Keratinocyte (primary cell): ENCODE measurements at regions not wholly inside any gene's neighbourhood (a gene's known extent, or its start where the extent isn't known, plus 50 kb on each side); places are given as distances from the start of the nearest gene placed in this dataset.

Experiments
- DNase-seq: peaks from one replicate; pipeline ENCODE4 v3.0.0-alpha.2; 2011; ENCODE audit warnings: low read depth, missing footprints, low spot score
- FAIRE-seq: peaks from 2 replicates; lab custom pipeline; 2011; peaks lifted over from hg19 to GRCh38; lab: Jason Lieb, UNC
- H2AFZ ChIP-seq: 2 replicates; pipeline ENCODE4 v1.6.0; 2012; ENCODE audit warnings: low read length, control low read depth, inconsistent platforms; ENCODE audit not compliant: control insufficient read depth
- H3K27ac ChIP-seq: 2 replicates; pipeline ENCODE4 v1.5.1; 2011; ENCODE audit warnings: low read length; ENCODE audit not compliant: control insufficient read depth, insufficient read depth
- H3K27me3 ChIP-seq: 3 replicates; pipeline ENCODE4 v1.6.0; 2011; ENCODE audit warnings: low read length; ENCODE audit not compliant: control insufficient read depth, insufficient read depth; ENCODE audit errors: extremely low read depth
- H3K36me3 ChIP-seq, 2 experiments: 2 replicates in 1 of 2; 3 replicates in 1 of 2; pipeline ENCODE4 v1.5.1; 2011; ENCODE audit warnings: low read length in 2 of 2, mild to moderate bottlenecking in 1 of 2; ENCODE audit not compliant: control insufficient read depth in 2 of 2, insufficient read depth in 2 of 2; ENCODE audit errors: extremely low read depth in 1 of 2
- H3K4me1 ChIP-seq: 3 replicates; pipeline ENCODE4 v1.5.1; 2011; ENCODE audit warnings: low read length; ENCODE audit not compliant: control insufficient read depth, insufficient read depth; ENCODE audit errors: extremely low read depth
- H3K4me2 ChIP-seq: 3 replicates; pipeline ENCODE4 v1.6.0; 2011; ENCODE audit warnings: low read depth, low read length; ENCODE audit not compliant: control insufficient read depth, insufficient read depth; ENCODE audit errors: extremely low read depth
- H3K4me3 ChIP-seq, 3 experiments: fragments of 200-600 bp in 1 of 3; sonication (generic) in 1 of 3; 2 replicates in 2 of 3; 3 replicates in 1 of 3; pipeline ENCODE4 v1.5.1; 2011 to 2016; ENCODE audit warnings: low read length in 3 of 3, mild to moderate bottlenecking in 3 of 3, control low read depth in 2 of 3, inconsistent platforms in 1 of 3, low read depth in 1 of 3, mixed read lengths in 1 of 3, mixed run types in 1 of 3, moderate library complexity in 1 of 3; ENCODE audit not compliant: control insufficient read depth in 2 of 3, insufficient read depth in 2 of 3; ENCODE audit errors: extremely low read depth in 1 of 3
- H3K79me2 ChIP-seq: 2 replicates; pipeline ENCODE4 v1.6.0; 2012; ENCODE audit warnings: low read length; ENCODE audit not compliant: control insufficient read depth, insufficient read depth
- H3K9ac ChIP-seq: 3 replicates; pipeline ENCODE4 v1.6.0; 2011; ENCODE audit warnings: low read length; ENCODE audit not compliant: control insufficient read depth, insufficient read depth; ENCODE audit errors: extremely low read depth
- H3K9me1 ChIP-seq: 3 replicates; pipeline ENCODE4 v1.6.0; 2011; ENCODE audit warnings: low read length; ENCODE audit not compliant: control insufficient read depth, insufficient read depth; ENCODE audit errors: extremely low read depth
- H3K9me3 ChIP-seq: 2 replicates; pipeline ENCODE4 v1.5.1; 2012; ENCODE audit warnings: low read depth, low read length; ENCODE audit not compliant: control insufficient read depth
- H4K20me1 ChIP-seq: 3 replicates; pipeline ENCODE4 v1.6.0; 2011; ENCODE audit warnings: low read length; ENCODE audit not compliant: control insufficient read depth, insufficient read depth; ENCODE audit errors: extremely low read depth
- EZH2 ChIP-seq: IDR thresholded peaks from one replicate; pipeline ENCODE4 v1.6.1; 2012; ENCODE audit warnings: inconsistent platforms, mild to moderate bottlenecking, low read length, moderate library complexity
- dilution Hi-C: fragments of 300-500 bp; cut with MboI; formaldehyde crosslinking; loops from one replicate; pipeline ENCODE4 v1.7.0; 2020; ENCODE audit warnings: low sequenced_read_pairs; ENCODE audit not compliant: extremely low pct_ligation_motif_present
- TF ChIP-seq, protein P1 (sequence below), 3 experiments: IDR thresholded peaks in 1 of 3; conservative IDR thresholded peaks in 1 of 3; optimal IDR thresholded peaks in 1 of 3; 2 replicates in 2 of 3; 3 replicates in 1 of 3; pipeline versions ENCODE3 to v1.5.1; 2011; ENCODE audit warnings: low read length in 3 of 3, mild to moderate bottlenecking in 3 of 3, moderate library complexity in 2 of 3, control low read depth in 1 of 3, inconsistent platforms in 1 of 3; ENCODE audit not compliant: insufficient read depth in 2 of 3; ENCODE audit errors: extremely low read depth in 1 of 3

DNA sequence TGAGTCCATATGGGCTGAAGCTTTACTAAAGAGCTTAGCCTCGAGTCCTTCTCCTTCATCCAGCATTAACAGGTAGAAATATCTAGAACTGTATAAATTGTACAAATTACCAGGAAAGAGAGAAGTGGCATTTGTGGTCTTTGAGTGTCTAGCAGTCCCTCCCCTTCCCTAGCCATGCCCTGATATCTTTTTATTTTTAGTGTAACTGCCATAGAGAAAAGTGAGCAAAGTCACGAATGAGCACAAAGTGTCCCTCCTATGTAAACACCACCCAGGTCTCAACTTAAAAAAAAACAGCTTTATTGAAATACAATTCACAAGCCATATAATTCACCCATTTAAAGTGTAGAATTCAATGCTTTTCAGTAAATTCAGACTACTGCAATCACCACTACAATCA is 339.0 kb upstream of the ZMIZ1 start:
- H3K9me3 ChIP-seq, result no peaks in the 10 kb centered on the region
- TF ChIP-seq, protein P1, sequence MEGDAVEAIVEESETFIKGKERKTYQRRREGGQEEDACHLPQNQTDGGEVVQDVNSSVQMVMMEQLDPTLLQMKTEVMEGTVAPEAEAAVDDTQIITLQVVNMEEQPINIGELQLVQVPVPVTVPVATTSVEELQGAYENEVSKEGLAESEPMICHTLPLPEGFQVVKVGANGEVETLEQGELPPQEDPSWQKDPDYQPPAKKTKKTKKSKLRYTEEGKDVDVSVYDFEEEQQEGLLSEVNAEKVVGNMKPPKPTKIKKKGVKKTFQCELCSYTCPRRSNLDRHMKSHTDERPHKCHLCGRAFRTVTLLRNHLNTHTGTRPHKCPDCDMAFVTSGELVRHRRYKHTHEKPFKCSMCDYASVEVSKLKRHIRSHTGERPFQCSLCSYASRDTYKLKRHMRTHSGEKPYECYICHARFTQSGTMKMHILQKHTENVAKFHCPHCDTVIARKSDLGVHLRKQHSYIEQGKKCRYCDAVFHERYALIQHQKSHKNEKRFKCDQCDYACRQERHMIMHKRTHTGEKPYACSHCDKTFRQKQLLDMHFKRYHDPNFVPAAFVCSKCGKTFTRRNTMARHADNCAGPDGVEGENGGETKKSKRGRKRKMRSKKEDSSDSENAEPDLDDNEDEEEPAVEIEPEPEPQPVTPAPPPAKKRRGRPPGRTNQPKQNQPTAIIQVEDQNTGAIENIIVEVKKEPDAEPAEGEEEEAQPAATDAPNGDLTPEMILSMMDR (optimal IDR thresholded peaks at IDR 0.05 in 1 of 3, IDR thresholded peaks at IDR 0.05 in 1 of 3, conservative IDR thresholded peaks at IDR 0.05 in 1 of 3; ENCODE audit: extremely low read depth in 1 of 3, insufficient read depth in 2 of 3, low read length in 3 of 3), result no peak
- TF ChIP-seq EZH2, result no peak
- H3K79me2 ChIP-seq, result no peaks in the 10 kb centered on the region
- H3K4me3 ChIP-seq, result no peak overlapping the region
- H3K27me3 ChIP-seq, result no peaks in the 10 kb centered on the region
- no peak overlapping the region for H3K27ac ChIP-seq
- no peak overlapping the region for H3K4me2 ChIP-seq
- dilution Hi-C loops, result no loop called here
- DNase-seq, result no peak
- no peak overlapping the region for H3K9ac ChIP-seq
- H4K20me1 ChIP-seq, result no peaks in the 10 kb centered on the region
- no peak overlapping the region for H2AFZ ChIP-seq
- H3K36me3 ChIP-seq, result no peaks in the 10 kb centered on the region
- no peak for FAIRE-seq
- no peaks in the 10 kb centered on the region for H3K4me1 ChIP-seq
- no peaks in the 10 kb centered on the region for H3K9me1 ChIP-seq

- H4K20me1 ChIP-seq, result no peaks in the 10 kb centered on the region
- H3K79me2 ChIP-seq, result no peaks in the 10 kb centered on the region
- H2AFZ ChIP-seq, result no peak overlapping the region
- no peaks in the 10 kb centered on the region for H3K27me3 ChIP-seq
- TF ChIP-seq, protein P1 (optimal IDR thresholded peaks at IDR 0.05 in 1 of 3, IDR thresholded peaks at IDR 0.05 in 1 of 3, conservative IDR thresholded peaks at IDR 0.05 in 1 of 3; ENCODE audit: extremely low read depth in 1 of 3, insufficient read depth in 2 of 3, low read length in 3 of 3), result no peak
- no peak for TF ChIP-seq EZH2
- no peak overlapping the region for H3K27ac ChIP-seq
- no peak overlapping the region for H3K4me2 ChIP-seq
- H3K36me3 ChIP-seq, result no peaks in the 10 kb centered on the region
- H3K9me3 ChIP-seq, result no peaks in the 10 kb centered on the region
- FAIRE-seq, result no peak
- dilution Hi-C loops, result no loop called here
- H3K9ac ChIP-seq, result no peak overlapping the region
- no peaks in the 10 kb centered on the region for H3K4me1 ChIP-seq
- no peak overlapping the region for H3K4me3 ChIP-seq
- no peaks in the 10 kb centered on the region for H3K9me1 ChIP-seq
- DNase-seq, result no peak
Observed at GRCh38 chr10:78730754-78731153, 338.0 kb upstream of the ZMIZ1 start.
